Mesothelial cell of epicardium (in vitro differentiated cells): ENCODE measurements at regions not wholly inside any gene's neighbourhood (a gene's known extent, or its start where the extent isn't known, plus 50 kb on each side); places are given as distances from the start of the nearest gene placed in this dataset.

ENCODE experiments used
- DNase-seq, 2 experiments: peaks; one replicate each; pipeline ENCODE4 v3.0.0; 2021; ENCODE audit warnings: low spot score in 2 of 2; ENCODE audit not compliant: unreplicated experiment in 2 of 2
- H3K27ac Mint-ChIP-seq: 2 replicates; pipeline ENCODE4 v1.8.0; 2021; ENCODE audit warnings: mixed read lengths
- H3K27me3 Mint-ChIP-seq: 2 replicates; pipeline ENCODE4 v1.8.0; 2021; ENCODE audit warnings: low read depth, mixed read lengths
- H3K36me3 Mint-ChIP-seq: 2 replicates; pipeline ENCODE4 v1.8.0; 2021; ENCODE audit warnings: mixed read lengths
- H3K4me1 Mint-ChIP-seq: 2 replicates; pipeline ENCODE4 v1.8.0; 2021; ENCODE audit warnings: mixed read lengths
- H3K4me3 Mint-ChIP-seq: 2 replicates; pipeline ENCODE4 v1.8.0; 2021; ENCODE audit warnings: mild to moderate bottlenecking, moderate library complexity, mixed read lengths
- H3K9me3 Mint-ChIP-seq: 2 replicates; pipeline ENCODE4 v1.8.0; 2021; ENCODE audit warnings: mixed read lengths
- CTCF ChIP-seq: fragments of 200-600 bp; sonication (generic); IDR thresholded peaks from one replicate; pipeline ENCODE4 v1.5.0; 2021; ENCODE audit warnings: antibody characterized with exemption; ENCODE audit not compliant: unreplicated experiment

- H3K27me3 Mint-ChIP-seq: no peaks in the 10 kb centered on the region
- H3K9me3 Mint-ChIP-seq: no peaks in the 10 kb centered on the region
- DNase-seq: peak; percentile 35 to 69
Measured at GRCh38 chr3:145807990-145808389, 353.0 kb downstream of the PLOD2 start.

GRCh38 chr3:145812391-145812790 is 348.6 kb downstream of the PLOD2 start:
- no peaks in the 10 kb centered on the region for H3K27me3 Mint-ChIP-seq
- H3K4me1 Mint-ChIP-seq: peaks cover 29% of the 10 kb centered on the region
- H3K36me3 Mint-ChIP-seq: no peaks in the 10 kb centered on the region

More at GRCh38 chr3:145807990-145808389, 353.0 kb downstream of the PLOD2 start:
- Mint-ChIP-seq H3K36me3 (no peaks in the 10 kb centered on the region), H3K4me1 (peaks cover 34% of the 10 kb centered on the region), H3K4me3 (no peak overlapping the region), H3K27ac (peak overlapping the region; percentile 51)
- TF ChIP-seq CTCF: peak; percentile 29

GRCh38 chr3:145815707-145816413 is 345.1 kb downstream of the PLOD2 start:
- peaks cover 11% of the 10 kb centered on the region for H3K9me3 Mint-ChIP-seq
- no peak for DNase-seq
- peaks cover 4% of the 10 kb centered on the region for H3K4me1 Mint-ChIP-seq
- no peaks in the 10 kb centered on the region for H3K36me3 Mint-ChIP-seq
- H3K4me3 Mint-ChIP-seq: no peak overlapping the region
- H3K27ac Mint-ChIP-seq: no peak overlapping the region
- TF ChIP-seq CTCF: no peak
- no peaks in the 10 kb centered on the region for H3K27me3 Mint-ChIP-seq

More at GRCh38 chr3:145812391-145812790, 348.6 kb downstream of the PLOD2 start:
- Mint-ChIP-seq H3K27ac (no peak overlapping the region), H3K9me3 (no peaks in the 10 kb centered on the region), H3K4me3 (no peak overlapping the region)
- no peak for DNase-seq
- no peak for TF ChIP-seq CTCF

- no peak overlapping the region for H3K27ac Mint-ChIP-seq
- H3K27me3 Mint-ChIP-seq: no peaks in the 10 kb centered on the region
- H3K9me3 Mint-ChIP-seq: peaks cover 11% of the 10 kb centered on the region
- no peaks in the 10 kb centered on the region for H3K4me1 Mint-ChIP-seq
- TF ChIP-seq CTCF: no peak
- no peak overlapping the region for H3K4me3 Mint-ChIP-seq
- H3K36me3 Mint-ChIP-seq: no peaks in the 10 kb centered on the region
- DNase-seq: no peak
Measured at GRCh38 chr3:145817870-145818483, 343.0 kb downstream of the PLOD2 start.

- no peak overlapping the region for H3K4me3 Mint-ChIP-seq
- DNase-seq: no peak
Measured at GRCh38 chr3:145820170-145820569, 340.8 kb downstream of the PLOD2 start.

More at GRCh38 chr3:145820170-145820569, 340.8 kb downstream of the PLOD2 start:
- Mint-ChIP-seq H3K27me3 (no peaks in the 10 kb centered on the region), H3K4me1 (no peaks in the 10 kb centered on the region), H3K27ac (no peak overlapping the region), H3K36me3 (no peaks in the 10 kb centered on the region), H3K9me3 (peaks cover 28% of the 10 kb centered on the region)
- no peak for TF ChIP-seq CTCF
